ENCODE measurements at regions not wholly inside any gene's neighbourhood (a gene's known extent, or its start where the extent isn't known, plus 50 kb on each side); places are given as distances from the start of the nearest gene placed in this dataset.

DNA sequence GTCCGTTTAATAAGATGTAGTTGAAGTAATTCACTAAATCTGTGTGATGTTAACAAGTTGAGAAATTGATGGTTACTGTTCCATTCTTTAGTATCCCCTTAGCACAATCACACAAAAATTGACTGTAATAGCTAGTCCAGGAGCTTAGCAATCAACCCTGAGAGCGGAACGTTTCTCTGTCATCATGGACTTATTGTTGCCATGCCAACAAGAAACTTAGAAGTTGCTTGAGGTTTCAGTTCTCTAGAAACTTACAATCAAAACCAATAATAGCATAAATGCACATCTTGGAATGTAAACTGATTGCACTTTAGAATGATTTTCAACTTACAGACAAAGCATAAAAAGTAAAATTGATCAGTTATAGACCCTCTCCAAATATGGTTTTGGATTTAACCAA, 125.4 kb upstream of the ANKH start:
- H3K4me3 ChIP-seq: no peak overlapping the region
- CTCF ChIA-PET (ENCODE audit: low intra/inter-chr PET ratio): no interaction called here
- H3K9me1 ChIP-seq (ENCODE audit: control insufficient read depth, insufficient read depth, low read length): no peaks in the 10 kb centered on the region
- in situ Hi-C loops (cut with MboI): no loop called here
- no peak overlapping the region for H3K27ac ChIP-seq (ENCODE audit: extremely low read depth, low read depth, low read length)
- ATAC-seq: no peak
- no peaks in the 10 kb centered on the region for H3K4me1 ChIP-seq (replicated peaks in 1 of 2; ENCODE audit: control insufficient read depth in 2 of 2, insufficient read depth in 2 of 2, low read length in 2 of 2)
- TF ChIP-seq ETS2 (tag; IDR thresholded peaks at IDR 0.05; ENCODE audit: borderline replicate concordance, poor library complexity, severe bottlenecking) (no peak), RFX1 (IDR thresholded peaks at IDR 0.05) (peak; percentile 60), SIN3A (IDR thresholded peaks at IDR 0.05; ENCODE audit: borderline replicate concordance in 2 of 2, control insufficient read depth in 1 of 2, low read depth in 2 of 2, low read length in 2 of 2) (no peak)
- TF ChIP-seq, protein P1, sequence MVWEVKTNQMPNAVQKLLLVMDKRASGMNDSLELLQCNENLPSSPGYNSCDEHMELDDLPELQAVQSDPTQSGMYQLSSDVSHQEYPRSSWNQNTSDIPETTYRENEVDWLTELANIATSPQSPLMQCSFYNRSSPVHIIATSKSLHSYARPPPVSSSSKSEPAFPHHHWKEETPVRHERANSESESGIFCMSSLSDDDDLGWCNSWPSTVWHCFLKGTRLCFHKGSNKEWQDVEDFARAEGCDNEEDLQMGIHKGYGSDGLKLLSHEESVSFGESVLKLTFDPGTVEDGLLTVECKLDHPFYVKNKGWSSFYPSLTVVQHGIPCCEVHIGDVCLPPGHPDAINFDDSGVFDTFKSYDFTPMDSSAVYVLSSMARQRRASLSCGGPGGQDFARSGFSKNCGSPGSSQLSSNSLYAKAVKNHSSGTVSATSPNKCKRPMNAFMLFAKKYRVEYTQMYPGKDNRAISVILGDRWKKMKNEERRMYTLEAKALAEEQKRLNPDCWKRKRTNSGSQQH (CRISPR knock-in tag; IDR thresholded peaks at IDR 0.05): no peak
- H3K27me3 ChIP-seq (ENCODE audit: control insufficient read depth in 2 of 2, insufficient read depth in 2 of 2, low read length in 2 of 2): no peaks in the 10 kb centered on the region
- H3K79me2 ChIP-seq (ENCODE audit: control insufficient read depth, insufficient read depth, low read length): no peaks in the 10 kb centered on the region
- H2AFZ ChIP-seq (ENCODE audit: low read depth, low read length): no peak overlapping the region
- no peaks in the 10 kb centered on the region for H3K36me3 ChIP-seq (ENCODE audit: control insufficient read depth, insufficient read depth, low read length)
- POLR2A ChIA-PET: no interaction called here
- no peak overlapping the region for H3K4me2 ChIP-seq (ENCODE audit: insufficient read depth, low read length)
- no peaks in the 10 kb centered on the region for H4K20me1 ChIP-seq (replicated peaks; ENCODE audit: control insufficient read depth, insufficient read depth, low read length)
- BruUV-seq (replicated peaks): no TSS peak
- H3K9me3 ChIP-seq (replicated peaks; ENCODE audit: control insufficient read depth, insufficient read depth, low read depth, low read length): no peaks in the 10 kb centered on the region
- intact Hi-C loops (cut with micrococcal nuclease): no loop called here
- FAIRE-seq: peak; percentile 37
- H3K9ac ChIP-seq (ENCODE audit: insufficient read depth in 1 of 2, low read depth in 2 of 2, low read length in 2 of 2): no peak overlapping the region
- no peak for DNase-seq (ENCODE audit: extremely low read depth in 1 of 4, low spot score in 3 of 4)
- 0% methylated on average over 3 of the region's 3 CpGs for WGBS (ENCODE audit: insufficient coverage, low coverage, missing lambda C conversion rate)

DNA sequence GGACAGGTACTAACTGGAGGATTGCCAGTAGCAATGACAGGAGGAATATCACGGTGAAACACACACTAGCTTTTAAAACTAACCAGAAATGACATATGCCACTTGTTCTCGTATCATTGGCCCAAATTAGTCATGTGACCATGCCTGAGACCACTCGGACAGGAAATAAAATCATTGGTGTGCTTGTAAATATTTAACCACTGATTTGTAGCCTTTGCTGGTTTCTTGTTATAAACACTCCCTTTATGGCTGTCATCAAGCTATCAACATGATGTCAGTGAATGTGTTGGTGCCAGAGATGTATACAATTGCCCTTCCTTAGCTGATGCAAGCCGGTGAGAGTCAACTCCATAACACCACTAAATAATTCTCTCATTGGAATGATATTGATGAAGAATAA, 123.7 kb upstream of the ANKH start:
- no TSS peak for BruUV-seq (replicated peaks)
- no peaks in the 10 kb centered on the region for H3K9me3 ChIP-seq (replicated peaks; ENCODE audit: control insufficient read depth, insufficient read depth, low read depth, low read length)
- no peak for ATAC-seq
- no peak for DNase-seq (ENCODE audit: extremely low read depth in 1 of 4, low spot score in 3 of 4)
- WGBS (ENCODE audit: insufficient coverage, low coverage, missing lambda C conversion rate): 2% methylated on average over 4 of the region's 4 CpGs
- H3K79me2 ChIP-seq (ENCODE audit: control insufficient read depth, insufficient read depth, low read length): no peaks in the 10 kb centered on the region
- H3K9me1 ChIP-seq (ENCODE audit: control insufficient read depth, insufficient read depth, low read length): no peaks in the 10 kb centered on the region
- H3K4me3 ChIP-seq: no peak overlapping the region
- H3K36me3 ChIP-seq (ENCODE audit: control insufficient read depth, insufficient read depth, low read length): no peaks in the 10 kb centered on the region
- no peaks in the 10 kb centered on the region for H4K20me1 ChIP-seq (replicated peaks; ENCODE audit: control insufficient read depth, insufficient read depth, low read length)
- no peak overlapping the region for H3K9ac ChIP-seq (ENCODE audit: insufficient read depth in 1 of 2, low read depth in 2 of 2, low read length in 2 of 2)
- ChIA-PET POLR2A (no interaction called here), CTCF (ENCODE audit: low intra/inter-chr PET ratio) (no interaction called here)
- no peak overlapping the region for H3K27ac ChIP-seq (ENCODE audit: extremely low read depth, low read depth, low read length)
- FAIRE-seq: no peak
- H2AFZ ChIP-seq (ENCODE audit: low read depth, low read length): no peak overlapping the region
- no peaks in the 10 kb centered on the region for H3K4me1 ChIP-seq (replicated peaks in 1 of 2; ENCODE audit: control insufficient read depth in 2 of 2, insufficient read depth in 2 of 2, low read length in 2 of 2)
- no peak overlapping the region for H3K4me2 ChIP-seq (ENCODE audit: insufficient read depth, low read length)
- in situ Hi-C loops (cut with MboI) (no loop called here), intact Hi-C loops (cut with micrococcal nuclease) (no loop called here)
- H3K27me3 ChIP-seq (ENCODE audit: control insufficient read depth in 2 of 2, insufficient read depth in 2 of 2, low read length in 2 of 2): no peaks in the 10 kb centered on the region; a peak in 1 of 5 replicates
- peak; percentile 36; the same call in 1 of the 2 replicates for TF ChIP-seq TOE1 (IDR thresholded peaks at IDR 0.05; ENCODE audit: borderline replicate concordance)
- TF ChIP-seq TOE1 (CRISPR knock-in tag; IDR thresholded peaks at IDR 0.05; ENCODE audit: borderline replicate concordance, low read depth): no peak
- no peak for TF ChIP-seq ZC3H11A (IDR thresholded peaks at IDR 0.05; ENCODE audit: low read depth, low read length)
- no peak for TF ChIP-seq ZNF324 (CRISPR knock-in tag; IDR thresholded peaks at IDR 0.05)
- TF ChIP-seq ARNT (IDR thresholded peaks at IDR 0.05): no peak
- no peak for TF ChIP-seq ZNF24 (IDR thresholded peaks at IDR 0.05)
- TF ChIP-seq, protein P2, sequence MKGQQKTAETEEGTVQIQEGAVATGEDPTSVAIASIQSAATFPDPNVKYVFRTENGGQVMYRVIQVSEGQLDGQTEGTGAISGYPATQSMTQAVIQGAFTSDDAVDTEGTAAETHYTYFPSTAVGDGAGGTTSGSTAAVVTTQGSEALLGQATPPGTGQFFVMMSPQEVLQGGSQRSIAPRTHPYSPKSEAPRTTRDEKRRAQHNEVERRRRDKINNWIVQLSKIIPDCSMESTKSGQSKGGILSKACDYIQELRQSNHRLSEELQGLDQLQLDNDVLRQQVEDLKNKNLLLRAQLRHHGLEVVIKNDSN (CRISPR knock-in tag; IDR thresholded peaks at IDR 0.05): 0 out of 2 replicates have a peak, but pooled peaks have one; percentile 17
- peak; percentile 71; the same call in 1 of the 2 replicates for TF ChIP-seq RAD51 (IDR thresholded peaks at IDR 0.05; ENCODE audit: borderline replicate concordance, low read depth)
- TF ChIP-seq, protein P3, sequence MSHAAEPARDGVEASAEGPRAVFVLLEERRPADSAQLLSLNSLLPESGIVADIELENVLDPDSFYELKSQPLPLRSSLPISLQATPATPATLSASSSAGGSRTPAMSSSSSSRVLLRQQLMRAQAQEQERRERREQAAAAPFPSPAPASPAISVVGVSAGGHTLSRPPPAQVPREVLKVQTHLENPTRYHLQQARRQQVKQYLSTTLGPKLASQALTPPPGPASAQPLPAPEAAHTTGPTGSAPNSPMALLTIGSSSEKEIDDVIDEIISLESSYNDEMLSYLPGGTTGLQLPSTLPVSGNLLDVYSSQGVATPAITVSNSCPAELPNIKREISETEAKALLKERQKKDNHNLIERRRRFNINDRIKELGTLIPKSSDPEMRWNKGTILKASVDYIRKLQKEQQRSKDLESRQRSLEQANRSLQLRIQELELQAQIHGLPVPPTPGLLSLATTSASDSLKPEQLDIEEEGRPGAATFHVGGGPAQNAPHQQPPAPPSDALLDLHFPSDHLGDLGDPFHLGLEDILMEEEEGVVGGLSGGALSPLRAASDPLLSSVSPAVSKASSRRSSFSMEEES (CRISPR knock-in tag; IDR thresholded peaks at IDR 0.05): peak; percentile 77

All from K562 (cell line).